ENCODE measurements at regions not wholly inside any gene's neighbourhood (a gene's known extent, or its start where the extent isn't known, plus 50 kb on each side); places are given as distances from the start of the nearest gene placed in this dataset.

DNA sequence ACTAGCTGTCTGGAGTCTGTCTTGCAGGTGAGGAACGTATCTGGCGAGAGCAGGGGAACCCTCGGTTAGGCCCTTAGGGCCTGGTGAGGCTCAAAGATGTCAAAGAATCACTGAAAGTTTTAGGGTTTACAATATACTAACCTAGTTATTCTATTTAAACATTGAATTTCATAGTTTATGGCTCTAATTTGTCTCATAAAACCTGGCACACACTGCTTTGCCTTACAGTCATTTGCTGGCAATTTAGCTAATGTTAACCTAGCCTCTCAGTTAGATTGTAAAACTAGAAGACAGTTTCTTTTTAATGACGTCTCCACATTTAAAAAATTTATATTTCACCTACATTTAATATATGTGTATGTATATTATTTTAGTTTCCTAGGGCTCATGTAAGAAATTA, 89.6 kb upstream of the DOCK10 start:
- Histone ChIP-seq H3K4me3 (ENCODE audit: low read depth, low read length, poor library complexity, severe bottlenecking) (no peak overlapping the region), H3K4me1 (ENCODE audit: insufficient read depth, low read length, poor library complexity, severe bottlenecking) (no peaks in the 10 kb centered on the region), H3K79me2 (ENCODE audit: insufficient read depth, low read depth, low read length) (no peaks in the 10 kb centered on the region), H2AFZ (ENCODE audit: low read length) (no peak overlapping the region), H4K20me1 (ENCODE audit: insufficient read depth, low read length) (no peaks in the 10 kb centered on the region), H3K9me2 (ENCODE audit: insufficient read depth, low read length) (no peaks in the 10 kb centered on the region), H3K9me3 (ENCODE audit: low read length) (no peaks in the 10 kb centered on the region), H3K27ac (ENCODE audit: low read depth, low read length, poor library complexity, severe bottlenecking) (no peak overlapping the region), H3K4me2 (ENCODE audit: low read length) (no peak overlapping the region), H3K36me3 (ENCODE audit: insufficient read depth, low read length) (no peaks in the 10 kb centered on the region)
- CTCF ChIA-PET (ENCODE audit: unreplicated experiment), result no interaction called here
- TF ChIP-seq EZH2phosphoT487 (IDR thresholded peaks at IDR 0.05; ENCODE audit: borderline replicate concordance, low read depth, low read length), result no peak
- TF ChIP-seq, protein P1, sequence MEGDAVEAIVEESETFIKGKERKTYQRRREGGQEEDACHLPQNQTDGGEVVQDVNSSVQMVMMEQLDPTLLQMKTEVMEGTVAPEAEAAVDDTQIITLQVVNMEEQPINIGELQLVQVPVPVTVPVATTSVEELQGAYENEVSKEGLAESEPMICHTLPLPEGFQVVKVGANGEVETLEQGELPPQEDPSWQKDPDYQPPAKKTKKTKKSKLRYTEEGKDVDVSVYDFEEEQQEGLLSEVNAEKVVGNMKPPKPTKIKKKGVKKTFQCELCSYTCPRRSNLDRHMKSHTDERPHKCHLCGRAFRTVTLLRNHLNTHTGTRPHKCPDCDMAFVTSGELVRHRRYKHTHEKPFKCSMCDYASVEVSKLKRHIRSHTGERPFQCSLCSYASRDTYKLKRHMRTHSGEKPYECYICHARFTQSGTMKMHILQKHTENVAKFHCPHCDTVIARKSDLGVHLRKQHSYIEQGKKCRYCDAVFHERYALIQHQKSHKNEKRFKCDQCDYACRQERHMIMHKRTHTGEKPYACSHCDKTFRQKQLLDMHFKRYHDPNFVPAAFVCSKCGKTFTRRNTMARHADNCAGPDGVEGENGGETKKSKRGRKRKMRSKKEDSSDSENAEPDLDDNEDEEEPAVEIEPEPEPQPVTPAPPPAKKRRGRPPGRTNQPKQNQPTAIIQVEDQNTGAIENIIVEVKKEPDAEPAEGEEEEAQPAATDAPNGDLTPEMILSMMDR (conservative IDR thresholded peaks at IDR 0.05; ENCODE audit: low read length), result no peak
- intact Hi-C loops (cut with micrococcal nuclease; ENCODE audit: unreplicated experiment), result no loop called here
- DNase-seq (ENCODE audit: low spot score), result no peak
- no TSS peak for BruUV-seq (replicated peaks)
- POLR2A ChIA-PET, result no interaction called here

- H3K4me2 ChIP-seq (ENCODE audit: low read length), result no peak overlapping the region
- H4K20me1 ChIP-seq (ENCODE audit: insufficient read depth, low read length), result no peaks in the 10 kb centered on the region
- no peaks in the 10 kb centered on the region for H3K79me2 ChIP-seq (ENCODE audit: insufficient read depth, low read depth, low read length)
- no peaks in the 10 kb centered on the region for H3K36me3 ChIP-seq (ENCODE audit: insufficient read depth, low read length)
- ChIA-PET CTCF (ENCODE audit: unreplicated experiment) (no interaction called here), POLR2A (interaction anchor here (0.7 to 0.8 kb wide), 2 partner anchors 451 to 610 kb away, joined by 3 read pairs; no protein-coding TSS in a partner anchor)
- TF ChIP-seq, protein P1 (conservative IDR thresholded peaks at IDR 0.05; ENCODE audit: low read length), result no peak
- no peak for TF ChIP-seq EZH2phosphoT487 (IDR thresholded peaks at IDR 0.05; ENCODE audit: borderline replicate concordance, low read depth, low read length)
- no peak overlapping the region for H3K27ac ChIP-seq (ENCODE audit: low read depth, low read length, poor library complexity, severe bottlenecking)
- intact Hi-C loops (cut with micrococcal nuclease; ENCODE audit: unreplicated experiment), result no loop called here
- H3K4me1 ChIP-seq (ENCODE audit: insufficient read depth, low read length, poor library complexity, severe bottlenecking), result no peaks in the 10 kb centered on the region
- H2AFZ ChIP-seq (ENCODE audit: low read length), result no peak overlapping the region
- DNase-seq (ENCODE audit: low spot score), result no peak
- no peaks in the 10 kb centered on the region for H3K9me3 ChIP-seq (ENCODE audit: low read length)
- no TSS peak for BruUV-seq (replicated peaks)
- H3K9me2 ChIP-seq (ENCODE audit: insufficient read depth, low read length), result no peaks in the 10 kb centered on the region
- H3K4me3 ChIP-seq (ENCODE audit: low read depth, low read length, poor library complexity, severe bottlenecking), result no peak overlapping the region
Observed at GRCh38 chr2:225130093-225130492, 87.8 kb upstream of the DOCK10 start.

DNA sequence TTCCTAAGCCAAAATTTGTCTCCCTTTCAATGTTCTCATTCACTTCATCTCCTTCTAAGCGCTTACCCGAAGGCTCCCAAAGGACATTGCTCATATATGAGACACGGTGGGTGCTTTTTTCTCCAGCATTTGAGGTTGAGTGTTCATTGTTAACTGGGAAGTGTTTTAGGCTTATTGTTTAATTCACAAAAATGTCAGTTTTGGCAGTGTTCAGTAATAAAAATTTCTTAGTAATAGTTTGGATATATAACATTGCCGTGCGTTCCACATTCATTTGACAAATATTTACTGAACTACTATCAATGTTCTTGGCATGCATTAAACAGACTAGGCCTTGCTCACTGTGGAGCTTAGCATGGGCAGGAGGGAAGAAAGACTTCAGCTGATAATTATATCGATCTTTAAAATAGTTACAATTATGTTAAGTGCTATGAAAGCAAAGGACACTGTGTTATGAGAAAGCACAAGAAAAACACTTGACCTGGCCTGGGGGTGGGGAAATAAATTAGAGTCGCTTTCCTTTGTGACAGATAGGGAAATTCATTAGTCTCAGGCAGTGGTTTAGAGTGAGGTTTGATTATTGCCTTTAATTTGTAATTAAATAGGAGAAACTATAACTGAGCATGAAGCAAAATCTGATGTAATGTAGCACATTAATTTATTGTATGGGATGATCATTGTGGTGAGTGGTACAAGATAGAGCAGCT, 82.2 kb upstream of the DOCK10 start:
- TF ChIP-seq, protein P1 (conservative IDR thresholded peaks at IDR 0.05; ENCODE audit: low read length), result no peak
- no peak for TF ChIP-seq EZH2phosphoT487 (IDR thresholded peaks at IDR 0.05; ENCODE audit: borderline replicate concordance, low read depth, low read length)
- Histone ChIP-seq H3K36me3 (ENCODE audit: insufficient read depth, low read length) (no peaks in the 10 kb centered on the region), H4K20me1 (ENCODE audit: insufficient read depth, low read length) (no peaks in the 10 kb centered on the region), H3K4me1 (ENCODE audit: insufficient read depth, low read length, poor library complexity, severe bottlenecking) (no peaks in the 10 kb centered on the region), H3K79me2 (ENCODE audit: insufficient read depth, low read depth, low read length) (no peaks in the 10 kb centered on the region), H3K4me2 (ENCODE audit: low read length) (no peak overlapping the region), H3K9me3 (ENCODE audit: low read length) (no peaks in the 10 kb centered on the region), H3K27ac (ENCODE audit: low read depth, low read length, poor library complexity, severe bottlenecking) (no peak overlapping the region), H3K9me2 (ENCODE audit: insufficient read depth, low read length) (no peaks in the 10 kb centered on the region), H3K4me3 (ENCODE audit: low read depth, low read length, poor library complexity, severe bottlenecking) (no peak overlapping the region), H2AFZ (ENCODE audit: low read length) (0 out of 2 replicates have a peak overlapping the region, but pooled peaks have one; percentile 34)
- POLR2A ChIA-PET, result interaction anchor here (0.6 to 0.8 kb wide), 3 partner anchors 31 to 741 kb away, joined by 3 to 7 read pairs (median 4); no protein-coding TSS in a partner anchor
- no TSS peak for BruUV-seq (replicated peaks)
- CTCF ChIA-PET (ENCODE audit: unreplicated experiment), result interaction anchor here (0.6 kb wide), 1 partner anchor 1857 kb away, joined by 3 read pairs; no protein-coding TSS in a partner anchor
- intact Hi-C loops (cut with micrococcal nuclease; ENCODE audit: unreplicated experiment), result loop anchor here (10.0 kb wide), 2 partner anchors 160 to 370 kb away; no protein-coding TSS in a partner anchor
- DNase-seq (ENCODE audit: low spot score), result no peak

All from OCI-LY7 (cell line).